IMR-90 (cell line): ENCODE measurements at regions not wholly inside any gene's neighbourhood (a gene's known extent, or its start where the extent isn't known, plus 50 kb on each side); places are given as distances from the start of the nearest gene placed in this dataset.

Experiments used
- CHD1 ChIP-seq: IDR thresholded peaks from 2 replicates; pipeline ENCODE4 v1.6.1; 2012; ENCODE audit warnings: low read depth, low read length, improper control_type of control experiment
- FOS ChIP-seq: fragments of 150-350 bp; IDR thresholded peaks from 2 replicates; pipeline ENCODE4 v1.6.1; 2016; ENCODE audit warnings: low read depth, low read length
- MAFK ChIP-seq: IDR thresholded peaks from 2 replicates; pipeline ENCODE4 v1.6.1; 2012; ENCODE audit warnings: low read depth, low read length, improper control_type of control experiment
- POLR2A ChIP-seq: IDR thresholded peaks from 2 replicates; pipeline ENCODE4 v1.6.1; 2012; ENCODE audit warnings: mild to moderate bottlenecking, low read depth, low read length
- RAD21 ChIP-seq: IDR thresholded peaks from 2 replicates; pipeline ENCODE4 v1.6.1; 2012; ENCODE audit warnings: low read length, improper control_type of control experiment
- RCOR1 ChIP-seq: IDR thresholded peaks from 2 replicates; pipeline ENCODE4 v1.6.1; 2012; ENCODE audit warnings: mild to moderate bottlenecking, low read length, improper control_type of control experiment; ENCODE audit not compliant: insufficient replicate concordance
- RFX5 ChIP-seq: IDR thresholded peaks from 2 replicates; pipeline ENCODE4 v1.8.0; 2012; ENCODE audit warnings: low read depth, mild to moderate bottlenecking, low read length, moderate library complexity
- SMC3 ChIP-seq: fragments of 150-350 bp; IDR thresholded peaks from 2 replicates; pipeline ENCODE4 v1.6.1; 2016; ENCODE audit warnings: low read depth, mild to moderate bottlenecking, antibody characterized with exemption, low read length, moderate library complexity
- USF2 ChIP-seq: fragments of 150-350 bp; IDR thresholded peaks from 2 replicates; pipeline ENCODE4 v1.6.1; 2017; ENCODE audit warnings: mild to moderate bottlenecking, antibody characterized with exemption, low read length, low read depth
- TF ChIP-seq, protein P1 (sequence below): conservative IDR thresholded peaks from 2 replicates; pipeline ENCODE4 v1.5.1; 2012; ENCODE audit warnings: mild to moderate bottlenecking, low read depth, low read length, improper control_type of control experiment

DNA sequence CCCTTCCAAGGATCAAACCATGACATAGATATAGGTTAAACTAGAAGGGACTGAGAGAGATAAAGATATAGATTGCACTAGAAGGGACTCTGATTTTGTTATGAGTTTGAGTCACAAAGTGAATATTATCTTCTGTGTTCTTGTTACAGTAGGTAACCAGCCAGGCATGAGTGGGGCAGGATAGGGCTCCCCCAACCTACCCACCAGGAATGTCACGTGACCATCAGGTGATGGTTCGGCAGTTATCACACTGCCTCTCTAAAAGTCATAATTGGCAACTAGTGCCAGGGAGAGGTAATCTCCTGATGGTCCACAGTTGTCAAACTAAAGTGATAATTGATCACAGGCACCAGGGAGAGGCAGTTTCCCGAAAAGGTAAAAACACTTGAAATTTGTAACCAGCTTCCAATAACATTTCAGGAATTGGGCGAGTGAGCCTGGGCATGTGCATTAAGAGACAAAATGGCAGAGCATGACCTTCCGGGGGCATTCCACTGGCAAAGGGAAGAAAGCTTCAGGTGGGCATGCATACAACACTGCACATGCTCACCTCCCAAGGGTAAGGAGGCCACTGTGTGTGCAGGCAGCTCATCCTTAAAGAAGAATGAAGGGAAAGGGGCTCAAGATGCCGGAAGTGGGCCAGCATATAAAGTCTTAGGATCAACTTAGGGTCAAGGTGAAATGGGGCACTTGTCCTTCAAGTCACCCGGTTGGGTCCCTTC, 533.6 kb upstream of the HTR2C start:
- TF ChIP-seq, protein P1, sequence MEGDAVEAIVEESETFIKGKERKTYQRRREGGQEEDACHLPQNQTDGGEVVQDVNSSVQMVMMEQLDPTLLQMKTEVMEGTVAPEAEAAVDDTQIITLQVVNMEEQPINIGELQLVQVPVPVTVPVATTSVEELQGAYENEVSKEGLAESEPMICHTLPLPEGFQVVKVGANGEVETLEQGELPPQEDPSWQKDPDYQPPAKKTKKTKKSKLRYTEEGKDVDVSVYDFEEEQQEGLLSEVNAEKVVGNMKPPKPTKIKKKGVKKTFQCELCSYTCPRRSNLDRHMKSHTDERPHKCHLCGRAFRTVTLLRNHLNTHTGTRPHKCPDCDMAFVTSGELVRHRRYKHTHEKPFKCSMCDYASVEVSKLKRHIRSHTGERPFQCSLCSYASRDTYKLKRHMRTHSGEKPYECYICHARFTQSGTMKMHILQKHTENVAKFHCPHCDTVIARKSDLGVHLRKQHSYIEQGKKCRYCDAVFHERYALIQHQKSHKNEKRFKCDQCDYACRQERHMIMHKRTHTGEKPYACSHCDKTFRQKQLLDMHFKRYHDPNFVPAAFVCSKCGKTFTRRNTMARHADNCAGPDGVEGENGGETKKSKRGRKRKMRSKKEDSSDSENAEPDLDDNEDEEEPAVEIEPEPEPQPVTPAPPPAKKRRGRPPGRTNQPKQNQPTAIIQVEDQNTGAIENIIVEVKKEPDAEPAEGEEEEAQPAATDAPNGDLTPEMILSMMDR, result no peak
- no peak for TF ChIP-seq RAD21
- no peak for TF ChIP-seq POLR2A
- TF ChIP-seq FOS, result no peak
- TF ChIP-seq SMC3, result no peak
- no peak for TF ChIP-seq RFX5
- TF ChIP-seq MAFK, result no peak
- TF ChIP-seq USF2, result no peak; the same call in 1 of the 2 replicates
- no peak for TF ChIP-seq RCOR1
- no peak for TF ChIP-seq CHD1
